Mucosa of stomach (tissue), 1 donor: ENCODE measurements at regions not wholly inside any gene's neighbourhood (a gene's known extent, or its start where the extent isn't known, plus 50 kb on each side); places are given as distances from the start of the nearest gene placed in this dataset.

Experiments used
- H3K27me3 ChIP-seq: one replicate; pipeline ENCODE4 v1.7.0; 2013; ENCODE audit warnings: mild to moderate bottlenecking, low read length; ENCODE audit not compliant: control insufficient read depth, insufficient read depth
- H3K36me3 ChIP-seq: one replicate; pipeline ENCODE4 v1.7.0; 2013; ENCODE audit warnings: low read length; ENCODE audit not compliant: control insufficient read depth, insufficient read depth
- H3K4me1 ChIP-seq: one replicate; pipeline ENCODE4 v1.7.0; 2013; ENCODE audit warnings: mild to moderate bottlenecking, low read length; ENCODE audit not compliant: control insufficient read depth, insufficient read depth
- H3K4me3 ChIP-seq: one replicate; pipeline ENCODE4 v1.7.0; 2013; ENCODE audit warnings: low read length
- H3K9ac ChIP-seq: one replicate; pipeline ENCODE4 v1.7.0; 2013; ENCODE audit warnings: mild to moderate bottlenecking, low read length, moderate library complexity
- H3K9me3 ChIP-seq: one replicate; pipeline ENCODE4 v1.7.0; 2013; ENCODE audit warnings: mild to moderate bottlenecking, low read length, moderate library complexity; ENCODE audit not compliant: control insufficient read depth
- donor health status: Pancreatic carcinoma.

GRCh38 chr13:65453982-65454381, 1776.2 kb downstream of the PCDH9 start:
- H3K36me3 ChIP-seq: no peaks in the 10 kb centered on the region
- no peaks in the 10 kb centered on the region for H3K9me3 ChIP-seq
- H3K27me3 ChIP-seq: no peaks in the 10 kb centered on the region
- H3K9ac ChIP-seq: no peak overlapping the region
- no peaks in the 10 kb centered on the region for H3K4me1 ChIP-seq
- H3K4me3 ChIP-seq: no peak overlapping the region

GRCh38 chr13:65445340-65445739, 1784.8 kb downstream of the PCDH9 start:
- H3K4me1 ChIP-seq: no peaks in the 10 kb centered on the region
- H3K9me3 ChIP-seq: no peaks in the 10 kb centered on the region
- no peak overlapping the region for H3K9ac ChIP-seq

GRCh38 chr13:65435590-65435989, 1794.5 kb downstream of the PCDH9 start:
- Histone ChIP-seq H3K9ac (no peak overlapping the region), H3K4me3 (no peak overlapping the region), H3K4me1 (no peaks in the 10 kb centered on the region), H3K27me3 (no peaks in the 10 kb centered on the region), H3K9me3 (peaks cover 5% of the 10 kb centered on the region), H3K36me3 (no peaks in the 10 kb centered on the region)

More at GRCh38 chr13:65445340-65445739, 1784.8 kb downstream of the PCDH9 start:
- Histone ChIP-seq H3K36me3 (no peaks in the 10 kb centered on the region), H3K27me3 (no peaks in the 10 kb centered on the region), H3K4me3 (no peak overlapping the region)

GRCh38 chr13:65417953-65418352, 1812.2 kb downstream of the PCDH9 start:
- Histone ChIP-seq H3K9ac (no peak overlapping the region), H3K9me3 (no peaks in the 10 kb centered on the region), H3K27me3 (no peaks in the 10 kb centered on the region), H3K36me3 (no peaks in the 10 kb centered on the region), H3K4me3 (no peak overlapping the region), H3K4me1 (no peaks in the 10 kb centered on the region)

GRCh38 chr13:65416784-65417183, 1813.4 kb downstream of the PCDH9 start:
- Histone ChIP-seq H3K4me3 (no peak overlapping the region), H3K4me1 (no peaks in the 10 kb centered on the region), H3K9me3 (no peaks in the 10 kb centered on the region), H3K9ac (no peak overlapping the region), H3K36me3 (no peaks in the 10 kb centered on the region), H3K27me3 (no peaks in the 10 kb centered on the region)

GRCh38 chr13:65414187-65414586, 1815.9 kb downstream of the PCDH9 start:
- Histone ChIP-seq H3K4me1 (no peaks in the 10 kb centered on the region), H3K9ac (no peak overlapping the region), H3K27me3 (no peaks in the 10 kb centered on the region), H3K4me3 (no peak overlapping the region), H3K9me3 (no peaks in the 10 kb centered on the region), H3K36me3 (no peaks in the 10 kb centered on the region)

- H3K9me3 ChIP-seq: no peaks in the 10 kb centered on the region
- no peak overlapping the region for H3K9ac ChIP-seq
- H3K4me1 ChIP-seq: no peaks in the 10 kb centered on the region
- H3K27me3 ChIP-seq: no peaks in the 10 kb centered on the region
- no peak overlapping the region for H3K4me3 ChIP-seq
- H3K36me3 ChIP-seq: no peaks in the 10 kb centered on the region
Observed at GRCh38 chr13:65411521-65411920, 1818.6 kb downstream of the PCDH9 start.

- Histone ChIP-seq H3K9me3 (no peaks in the 10 kb centered on the region), H3K4me1 (no peaks in the 10 kb centered on the region), H3K36me3 (no peaks in the 10 kb centered on the region), H3K4me3 (no peak overlapping the region), H3K27me3 (no peaks in the 10 kb centered on the region), H3K9ac (no peak overlapping the region)
Observed at GRCh38 chr13:65410791-65411190, 1819.3 kb downstream of the PCDH9 start.

- Histone ChIP-seq H3K4me1 (no peaks in the 10 kb centered on the region), H3K9ac (no peak overlapping the region), H3K4me3 (no peak overlapping the region), H3K36me3 (no peaks in the 10 kb centered on the region), H3K27me3 (no peaks in the 10 kb centered on the region), H3K9me3 (no peaks in the 10 kb centered on the region)
Observed at GRCh38 chr13:65401315-65401714, 1828.8 kb downstream of the PCDH9 start.

GRCh38 chr13:65400702-65401101, 1829.4 kb downstream of the PCDH9 start:
- no peaks in the 10 kb centered on the region for H3K36me3 ChIP-seq
- H3K9me3 ChIP-seq: no peaks in the 10 kb centered on the region
- H3K9ac ChIP-seq: no peak overlapping the region
- no peak overlapping the region for H3K4me3 ChIP-seq
- H3K4me1 ChIP-seq: no peaks in the 10 kb centered on the region
- H3K27me3 ChIP-seq: no peaks in the 10 kb centered on the region

- Histone ChIP-seq H3K4me1 (no peaks in the 10 kb centered on the region), H3K4me3 (no peak overlapping the region), H3K36me3 (no peaks in the 10 kb centered on the region), H3K9me3 (no peaks in the 10 kb centered on the region), H3K9ac (no peak overlapping the region), H3K27me3 (no peaks in the 10 kb centered on the region)
Observed at GRCh38 chr13:65387743-65388347, 1842.3 kb downstream of the PCDH9 start.

GRCh38 chr13:65378943-65379519, 1851.1 kb downstream of the PCDH9 start:
- Histone ChIP-seq H3K9ac (no peak overlapping the region), H3K4me1 (no peaks in the 10 kb centered on the region), H3K9me3 (no peaks in the 10 kb centered on the region), H3K36me3 (no peaks in the 10 kb centered on the region), H3K4me3 (no peak overlapping the region), H3K27me3 (no peaks in the 10 kb centered on the region)

- no peaks in the 10 kb centered on the region for H3K27me3 ChIP-seq
- no peak overlapping the region for H3K9ac ChIP-seq
- H3K36me3 ChIP-seq: no peaks in the 10 kb centered on the region
- no peaks in the 10 kb centered on the region for H3K9me3 ChIP-seq
- no peak overlapping the region for H3K4me3 ChIP-seq
- H3K4me1 ChIP-seq: no peaks in the 10 kb centered on the region
Observed at GRCh38 chr13:65378484-65378883, 1851.7 kb downstream of the PCDH9 start.
